ENCODE measurements at regions not wholly inside any gene's neighbourhood (a gene's known extent, or its start where the extent isn't known, plus 50 kb on each side); places are given as distances from the start of the nearest gene placed in this dataset.

DNA sequence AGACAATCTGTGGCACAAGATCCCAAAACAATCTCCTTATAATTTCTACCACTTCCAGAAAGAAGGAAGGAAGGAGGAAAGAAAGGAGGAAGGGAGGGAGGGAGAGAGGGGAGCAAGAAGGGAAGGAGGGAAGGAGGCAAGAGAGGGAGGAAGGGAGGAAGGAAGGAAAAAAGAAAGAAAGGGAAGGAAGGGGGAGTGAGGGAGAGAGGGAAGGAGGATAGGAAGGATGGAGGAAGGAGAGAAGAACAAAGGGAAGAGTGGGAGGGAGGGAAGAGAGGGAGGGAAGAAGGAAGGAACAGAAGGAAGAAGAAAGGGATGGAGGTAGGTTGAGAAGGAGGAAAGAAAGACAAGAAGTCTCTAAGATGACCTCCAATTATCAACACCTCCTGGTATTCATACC lies 185.5 kb upstream of the NFE2L3 start:
- DNase-seq = no peak

DNA sequence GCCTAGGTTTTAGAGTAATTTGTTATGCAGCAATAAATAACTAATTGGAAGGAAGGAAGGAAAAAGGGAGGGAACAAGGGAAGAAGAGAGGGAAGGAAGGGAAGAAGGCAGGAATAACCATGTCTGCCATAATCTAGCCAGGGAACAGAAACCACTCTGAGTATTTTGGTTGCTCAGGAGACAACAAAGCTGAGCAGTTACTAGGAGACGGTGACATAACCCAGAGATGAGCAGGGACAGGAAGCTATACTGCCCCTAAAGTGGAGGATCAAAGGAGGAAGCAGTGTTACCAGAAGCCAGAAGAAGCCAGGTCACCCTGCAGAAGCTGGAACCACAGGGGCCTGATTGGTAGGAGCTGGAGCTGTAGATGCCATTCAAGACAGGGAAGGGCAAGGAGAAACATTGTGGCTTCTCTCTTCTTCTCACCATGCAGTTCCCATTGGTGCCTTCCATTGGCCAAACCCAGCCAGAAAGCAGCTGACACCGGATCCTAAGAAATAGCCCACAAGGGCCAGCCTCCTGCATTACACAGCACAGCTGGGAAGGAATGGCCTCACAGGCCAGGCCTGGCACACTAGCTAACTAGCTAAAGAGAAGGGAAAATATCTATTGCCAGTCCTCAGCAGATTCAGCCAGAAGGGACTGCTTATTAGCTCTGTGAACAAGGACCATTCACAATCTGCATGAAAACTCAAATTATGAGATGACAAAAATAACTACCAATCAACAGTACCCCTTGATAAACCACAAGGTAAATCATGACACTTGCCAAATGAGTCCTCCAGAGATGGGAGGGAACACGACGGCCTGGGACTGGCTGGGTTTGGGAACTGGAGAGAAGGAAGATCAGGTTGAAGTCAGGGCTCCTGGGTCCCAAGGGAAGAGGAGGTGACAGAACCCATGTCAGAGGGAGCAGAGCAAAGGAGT lies 184.5 kb upstream of the NFE2L3 start:
- DNase-seq = no peak

DNA sequence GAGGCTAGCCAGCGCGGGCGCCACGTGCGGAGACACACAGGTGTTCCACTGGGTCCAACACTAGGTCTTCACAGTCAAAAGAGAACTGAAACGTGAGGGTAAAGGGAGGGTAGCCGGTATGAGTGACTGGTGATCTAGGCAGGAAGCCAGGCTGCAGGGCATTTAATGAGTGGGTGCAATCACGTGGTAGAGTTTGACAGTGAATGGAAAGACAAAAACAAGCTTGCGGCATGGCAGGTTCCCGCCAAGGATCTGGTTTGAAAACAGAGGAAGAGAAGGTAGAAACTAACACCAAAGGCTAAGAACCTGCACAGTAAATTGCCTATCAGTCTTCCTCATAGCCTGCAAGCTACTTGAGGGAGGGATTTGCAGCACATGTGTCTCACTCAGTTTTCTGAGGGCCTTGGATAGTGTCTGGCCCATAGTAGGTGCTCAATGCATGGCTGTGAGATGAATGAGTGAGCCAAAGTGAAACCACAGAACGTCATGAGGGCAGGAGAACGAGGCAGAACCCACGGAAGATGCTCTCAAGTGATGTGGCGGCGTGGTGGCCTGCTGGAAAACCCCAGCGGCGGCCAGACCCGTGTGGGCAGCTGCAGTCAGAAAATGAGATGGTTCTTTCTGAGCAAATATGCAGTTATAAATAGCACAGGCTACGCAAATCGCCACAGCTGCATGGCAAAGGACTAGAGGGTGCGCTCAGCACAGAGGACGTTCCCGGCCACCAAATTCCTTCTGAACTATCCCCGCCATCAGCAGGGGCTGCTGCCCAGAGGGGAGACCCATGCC lies 183.6 kb upstream of the NFE2L3 start:
- DNase-seq = no peak

DNA sequence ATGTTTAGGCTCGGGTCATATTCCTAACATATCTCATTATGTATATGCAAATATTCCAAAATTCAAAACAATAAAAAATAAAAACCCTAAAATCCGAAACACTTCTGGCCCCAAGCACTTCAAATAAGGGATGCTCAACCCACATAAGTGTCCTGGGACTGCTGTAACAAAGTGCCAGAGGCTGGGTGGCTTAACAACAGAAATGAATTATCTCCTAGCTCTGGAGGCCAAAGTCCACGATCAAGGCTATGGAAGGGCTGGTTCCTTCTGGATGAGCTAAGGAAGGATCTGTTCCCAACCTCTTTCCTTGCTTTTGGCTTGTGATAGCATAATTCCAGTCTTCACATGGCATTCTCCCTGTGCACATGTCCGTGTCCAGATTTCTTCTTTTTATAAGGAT lies 181.6 kb upstream of the NFE2L3 start:
- no peak for DNase-seq

DNA sequence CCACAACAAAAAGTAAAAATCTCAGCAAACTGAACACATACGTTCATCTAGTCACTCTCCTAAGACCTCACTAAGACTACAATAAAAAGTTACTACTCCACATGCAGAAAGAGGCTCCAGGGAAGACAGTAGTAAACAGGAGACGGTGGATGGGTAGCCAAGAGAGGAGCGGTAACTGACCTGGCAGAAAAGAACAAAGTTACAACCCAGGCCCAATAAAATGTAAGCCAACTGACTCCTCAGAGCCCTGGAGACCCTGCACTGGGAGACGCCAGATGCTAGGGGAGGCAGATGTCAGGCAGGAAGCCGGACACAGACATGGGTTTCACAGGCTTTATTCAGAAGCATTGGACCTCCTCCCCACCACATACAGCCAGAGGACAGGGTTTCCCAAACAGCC lies 181.1 kb upstream of the NFE2L3 start:
- no peak for DNase-seq

DNA sequence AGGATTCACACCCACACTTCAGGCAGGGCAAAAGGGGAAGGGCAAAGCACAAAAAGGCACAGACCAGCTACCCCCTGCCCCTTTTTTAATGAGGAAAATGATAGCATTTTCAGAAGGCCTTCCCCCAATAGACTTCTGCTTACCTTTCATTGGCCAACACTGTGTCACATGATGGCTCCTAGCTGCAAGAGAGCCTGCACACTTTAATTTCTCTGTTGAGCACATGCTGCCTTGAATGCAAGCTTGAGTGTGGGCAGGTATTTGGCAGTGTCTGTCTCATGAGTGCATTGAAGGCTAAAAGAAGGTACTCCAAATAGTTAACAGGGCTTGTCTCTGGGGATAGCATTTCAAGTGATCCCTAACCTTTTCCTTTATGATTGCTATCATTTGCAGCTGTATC lies 175.4 kb upstream of the NFE2L3 start:
- DNase-seq = no peak

DNA sequence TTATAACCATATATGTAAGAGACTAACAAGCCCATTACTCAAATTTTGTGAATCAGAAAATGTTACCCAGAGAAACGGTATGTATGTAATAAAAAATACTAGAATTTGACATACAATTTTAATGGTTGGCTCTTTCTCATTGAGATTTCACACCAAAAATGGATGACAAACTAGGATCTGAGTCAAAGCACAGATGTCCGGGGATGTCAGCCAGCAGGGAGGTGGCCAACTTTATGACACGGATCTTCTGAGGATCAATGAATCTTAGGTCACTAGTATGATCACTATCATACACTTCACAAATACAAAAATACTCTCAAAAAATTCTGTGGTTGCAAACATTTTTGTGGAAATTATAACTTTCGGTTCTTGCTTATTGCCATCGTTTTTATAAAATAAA lies 173.5 kb upstream of the NFE2L3 start:
- DNase-seq = no peak

DNA sequence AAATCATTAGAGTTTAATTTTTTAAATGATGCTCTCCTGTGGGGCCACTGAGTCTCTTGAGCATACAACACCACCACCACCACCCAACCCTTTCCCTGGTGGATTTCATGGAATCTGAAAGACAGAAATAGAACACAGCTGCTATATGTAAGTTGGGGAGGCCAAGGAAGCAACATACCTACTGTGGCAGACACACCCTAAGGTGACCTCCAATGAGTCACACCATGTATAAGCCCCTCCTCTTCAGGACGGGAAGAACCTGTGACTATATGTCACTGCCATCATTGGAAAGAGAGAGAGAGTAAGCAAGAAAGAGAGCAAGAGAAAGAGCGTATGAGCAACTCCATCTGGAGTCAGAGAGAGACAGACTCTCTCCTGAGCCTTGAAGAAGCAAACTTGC lies 172.4 kb upstream of the NFE2L3 start:
- DNase-seq = no peak

DNA sequence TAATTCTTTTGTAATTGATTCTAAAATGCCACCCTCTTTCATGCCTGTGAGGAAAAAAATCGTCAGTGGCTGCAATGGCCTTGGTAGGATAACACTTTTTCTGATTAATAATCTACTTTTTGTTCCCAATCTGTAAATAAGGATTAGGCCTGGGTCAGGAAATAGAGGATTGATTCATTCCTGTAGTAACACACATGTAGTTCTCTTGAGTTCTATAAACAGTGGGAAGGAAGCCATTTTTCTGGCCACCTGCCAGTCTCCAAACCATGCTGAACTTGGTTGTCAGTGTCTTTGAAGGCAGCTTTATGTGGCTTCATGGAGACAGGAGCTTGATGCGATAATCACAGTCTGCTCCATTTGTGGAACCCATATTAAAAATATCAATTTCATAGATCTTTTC lies 169.3 kb upstream of the NFE2L3 start:
- no peak for DNase-seq

DNA sequence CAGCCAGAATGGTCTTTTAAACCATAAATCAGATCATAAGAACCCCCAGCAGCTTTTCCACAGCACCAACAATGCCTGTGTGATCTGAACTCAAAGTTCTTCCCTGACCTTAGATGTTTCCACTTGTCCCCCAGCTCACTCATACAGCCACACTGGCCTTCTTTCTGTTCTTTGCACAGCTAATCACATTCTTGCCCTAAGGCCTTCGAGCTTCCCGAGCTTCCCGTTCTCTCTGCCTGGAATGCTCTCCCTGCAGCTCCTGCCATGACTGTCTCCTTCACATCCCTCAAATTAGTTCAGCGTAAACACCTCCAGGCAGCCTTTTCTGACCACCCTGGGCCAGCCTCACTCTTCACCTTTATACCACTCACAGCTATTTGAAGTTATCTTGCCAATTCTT lies 166.8 kb upstream of the NFE2L3 start:
- DNase-seq = no peak

DNA sequence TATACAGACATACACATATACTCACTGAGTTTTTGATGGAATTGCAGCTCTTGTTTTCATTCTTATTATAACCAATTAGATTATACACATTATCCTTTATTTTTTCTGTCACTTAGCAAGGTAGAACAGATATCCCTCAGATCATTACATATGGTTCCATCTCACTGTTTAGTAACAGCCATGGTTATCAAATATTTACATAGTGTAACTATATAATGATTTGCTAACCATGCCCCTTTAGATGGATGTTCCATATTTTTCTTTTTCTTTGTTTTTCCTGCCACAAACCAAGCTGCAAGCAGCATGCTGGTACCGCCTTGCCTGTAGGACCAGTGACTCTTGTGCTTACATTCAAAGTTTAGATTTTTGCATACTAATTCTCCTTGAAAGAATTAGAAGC lies 163.4 kb upstream of the NFE2L3 start:
- DNase-seq = no peak

DNA sequence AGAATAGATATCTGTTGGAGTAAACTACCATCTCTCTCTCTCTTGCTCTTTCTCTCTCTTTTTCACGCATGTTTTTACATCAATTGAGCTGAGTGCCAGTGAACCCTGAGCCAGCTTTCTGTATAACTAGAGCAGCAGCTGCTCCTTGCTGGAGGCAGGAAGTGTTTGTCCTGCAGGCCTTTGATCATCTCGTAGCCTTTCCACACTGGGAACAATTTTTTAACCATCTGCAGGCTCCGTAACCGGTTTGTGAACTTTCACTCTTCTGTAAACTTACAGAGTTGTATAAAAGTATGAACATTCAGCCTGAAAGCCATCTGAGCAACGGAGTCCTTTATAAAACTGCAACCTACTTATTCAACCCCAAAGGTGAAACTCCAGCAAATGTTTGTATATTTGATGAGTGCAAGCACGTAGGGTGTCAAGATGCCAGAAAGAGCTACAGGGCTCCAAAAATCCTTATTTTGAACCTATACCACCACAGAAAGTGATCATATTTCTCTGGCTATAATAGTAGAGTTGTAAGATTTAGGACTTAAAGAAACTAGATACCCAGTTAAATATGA lies 162.8 kb upstream of the NFE2L3 start:
- no peak for DNase-seq

DNA sequence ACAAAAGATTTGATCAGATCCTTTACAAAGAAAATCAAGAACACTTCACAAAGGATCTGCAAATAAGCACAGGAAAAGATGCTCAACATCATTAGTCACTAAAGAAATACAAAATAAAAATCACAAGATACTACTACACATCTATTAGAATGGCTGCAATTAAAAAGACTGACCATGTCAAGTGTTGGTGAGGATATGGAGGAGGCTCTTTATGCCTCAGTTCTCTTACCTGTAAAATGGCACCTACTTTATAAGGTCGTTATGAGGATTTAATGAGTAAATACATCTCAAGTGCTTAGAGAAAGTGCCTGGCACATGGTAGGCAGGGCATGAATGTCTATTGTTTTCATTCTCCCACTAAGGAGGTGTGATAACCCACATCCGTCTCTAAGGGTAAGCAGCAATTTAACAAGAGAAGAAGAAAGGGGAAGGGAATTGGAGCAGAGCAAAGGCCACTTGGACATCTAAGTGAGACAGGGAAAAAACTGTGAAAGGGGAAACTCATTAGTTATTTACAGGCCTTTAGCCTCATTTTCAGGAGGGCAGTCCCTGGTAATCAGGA lies 157.5 kb upstream of the NFE2L3 start:
- DNase-seq = no peak

DNA sequence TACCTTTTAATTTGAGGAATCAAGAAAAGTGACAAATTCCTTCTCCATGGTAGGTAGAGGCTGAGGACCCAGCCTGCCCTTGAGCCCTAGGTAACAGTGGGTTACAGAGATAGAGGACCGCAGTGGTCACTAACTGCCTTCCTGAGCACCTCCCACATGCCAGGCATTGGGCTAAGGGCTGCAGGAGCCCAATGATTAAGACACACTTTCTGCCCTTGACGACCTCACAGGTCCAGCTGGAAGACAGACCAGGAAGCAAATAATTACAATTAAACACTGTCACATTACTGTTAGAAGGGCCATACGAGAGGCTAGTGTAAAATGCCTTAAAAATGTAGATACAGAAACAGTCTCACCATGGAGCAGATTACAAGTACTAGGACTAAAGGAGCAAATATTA lies 156.8 kb upstream of the NFE2L3 start:
- DNase-seq = no peak

DNA sequence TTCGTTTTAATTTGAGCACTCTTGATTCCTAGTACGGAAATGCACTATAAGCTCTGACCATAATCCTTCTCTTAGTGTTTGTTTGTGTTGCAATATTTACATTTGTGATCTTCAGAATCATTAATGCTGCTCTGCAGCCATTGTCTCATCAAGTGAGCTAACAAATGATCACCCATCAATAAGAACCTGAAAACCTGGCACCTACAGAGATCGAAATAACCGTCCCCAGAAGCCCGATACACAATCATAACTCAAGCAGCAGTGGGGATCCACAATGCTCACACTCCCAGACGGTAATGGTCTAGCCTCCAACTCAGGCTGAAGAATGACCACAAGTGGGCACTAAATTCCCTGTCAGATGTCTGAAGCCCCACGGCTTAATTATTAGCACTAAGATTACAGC lies 156.0 kb upstream of the NFE2L3 start:
- no peak for DNase-seq

DNA sequence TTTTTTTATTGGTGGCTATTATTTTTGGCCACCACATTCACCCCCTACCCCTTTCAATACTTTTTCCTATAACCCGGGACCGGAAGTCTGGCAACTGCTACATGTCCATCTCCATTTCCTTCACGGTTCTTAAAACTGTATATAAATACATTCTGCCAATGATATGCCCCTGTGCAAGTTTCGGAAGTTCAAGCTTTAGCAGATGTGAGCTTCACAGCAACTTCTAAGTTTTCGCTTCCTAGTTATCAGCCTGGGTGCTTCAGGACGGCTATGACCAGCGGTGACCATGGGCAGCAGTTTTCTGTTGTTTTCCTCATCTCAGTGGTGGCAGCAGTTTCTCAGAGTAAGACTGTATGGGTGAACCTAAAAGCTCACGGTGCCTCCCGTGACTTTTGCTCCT lies 153.5 kb upstream of the NFE2L3 start:
- DNase-seq = no peak

DNA sequence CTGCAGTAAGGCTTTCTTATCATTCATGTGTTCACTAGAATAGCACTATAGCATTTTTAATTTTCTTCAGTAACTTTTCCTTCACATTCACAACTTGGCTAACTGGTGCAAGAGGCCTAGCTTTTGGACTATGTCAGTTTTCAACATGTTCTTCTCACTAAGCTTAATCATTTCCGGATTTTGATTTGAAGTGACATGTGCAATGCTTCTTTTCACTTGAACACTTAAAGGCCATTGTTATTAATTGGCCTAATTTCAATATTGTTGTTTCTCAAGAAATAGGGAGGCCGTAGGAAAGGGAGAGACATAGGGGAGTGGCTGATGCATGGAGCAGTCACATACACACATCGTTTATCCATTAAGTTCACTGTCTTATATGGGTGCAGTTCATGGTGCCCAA lies 151.2 kb upstream of the NFE2L3 start:
- DNase-seq = no peak

DNA sequence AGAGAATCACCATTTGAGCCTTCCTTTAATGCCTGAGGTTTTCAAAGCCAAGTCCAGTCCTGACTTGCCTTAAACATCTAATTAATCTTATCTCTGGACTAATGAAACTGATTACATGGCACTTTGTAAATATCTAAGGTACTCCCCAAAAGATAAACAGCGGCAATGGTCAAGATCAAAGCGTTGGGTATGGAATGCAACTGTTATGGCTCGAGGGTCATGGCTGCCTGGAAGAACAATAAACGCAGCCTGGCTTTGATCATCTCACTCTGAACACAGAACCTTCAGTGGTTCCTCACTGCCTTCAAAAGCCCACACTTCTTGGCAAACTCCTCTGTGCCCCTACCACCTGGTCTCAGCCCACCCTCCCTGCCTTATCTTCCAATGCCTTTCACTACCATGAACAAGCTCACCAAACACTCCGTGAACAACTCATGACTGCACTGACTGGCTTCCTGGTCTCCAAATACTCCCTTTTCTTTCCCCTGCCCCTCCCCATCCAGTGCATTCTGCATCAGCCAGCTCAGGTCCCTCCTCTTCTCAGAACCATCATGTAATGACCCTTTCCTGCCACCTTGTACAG lies 150.2 kb upstream of the NFE2L3 start:
- DNase-seq = no peak

DNA sequence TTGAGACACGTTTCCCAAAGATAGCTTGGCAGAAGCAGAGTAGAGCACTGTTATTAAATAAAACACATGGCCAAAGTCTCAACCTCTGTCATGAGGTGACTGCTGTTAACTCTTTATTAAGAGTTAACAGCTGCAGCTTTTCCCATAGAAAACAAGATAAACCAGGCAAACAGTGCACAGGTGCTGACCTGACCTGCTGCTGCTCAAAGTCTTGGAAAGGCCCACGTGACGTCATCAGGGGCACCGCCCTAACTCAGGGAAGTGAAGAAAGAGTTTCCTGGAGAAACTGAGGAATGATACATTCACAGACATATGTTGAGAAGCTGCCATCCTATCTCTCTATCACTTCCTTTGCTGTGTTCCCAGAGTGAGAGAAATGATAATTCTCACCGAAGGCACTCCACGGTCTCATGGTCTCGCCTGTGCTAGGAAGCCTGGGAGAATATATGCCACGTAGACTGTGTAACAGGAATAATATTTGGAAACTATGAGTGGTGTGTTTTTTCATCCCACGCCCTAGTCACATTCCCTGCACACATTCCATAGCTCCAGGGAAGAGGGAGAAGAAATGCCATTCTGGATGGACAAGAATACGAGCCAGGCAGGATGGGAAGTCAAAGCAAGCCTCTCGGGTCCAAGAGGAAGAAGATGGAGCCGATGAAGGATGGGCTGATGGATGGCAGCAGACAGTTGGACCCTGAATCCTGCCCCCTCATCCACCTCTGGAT lies 146.2 kb upstream of the NFE2L3 start:
- no peak for DNase-seq

DNA sequence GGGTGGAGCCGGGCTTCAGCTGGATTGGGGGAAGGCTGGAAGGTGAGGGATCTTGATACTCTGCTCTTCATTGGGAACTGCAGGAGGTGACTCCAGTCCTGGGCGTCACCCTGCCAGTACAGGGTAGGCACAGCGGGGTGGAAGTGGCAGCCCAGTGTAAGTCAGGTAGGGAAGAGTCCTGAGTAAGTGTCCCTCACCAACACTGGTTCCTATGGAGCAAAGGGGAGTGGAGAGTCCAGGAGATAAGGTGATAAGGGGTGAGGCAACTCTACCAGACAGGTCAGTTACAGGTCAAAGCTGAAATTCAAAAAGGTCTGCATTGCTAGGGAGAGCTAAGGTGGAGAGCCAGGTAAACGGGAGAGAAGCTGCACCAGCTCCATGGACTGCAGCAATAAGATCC lies 145.6 kb upstream of the NFE2L3 start:
- no peak for DNase-seq

DNA sequence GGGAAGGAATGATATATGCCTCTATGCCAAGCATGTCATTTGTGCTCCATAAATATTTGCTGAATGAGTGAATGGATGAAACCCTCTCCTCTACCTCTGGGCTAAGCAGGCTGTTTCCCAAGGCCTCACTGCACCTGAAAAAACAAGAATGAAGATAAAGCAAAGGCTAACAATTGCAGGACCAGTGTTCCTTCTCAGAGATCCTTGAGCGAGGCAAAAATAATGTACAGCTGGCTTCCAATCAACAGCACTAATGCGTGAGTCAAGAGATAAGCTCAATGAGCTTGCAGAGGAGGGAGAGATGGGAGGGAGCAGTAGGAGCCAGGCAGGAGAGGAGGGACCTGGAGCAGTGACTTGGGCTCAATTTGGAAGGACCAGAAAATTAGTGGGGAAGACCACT lies 144.5 kb upstream of the NFE2L3 start:
- DNase-seq = no peak
